Ureter (tissue), 1 donor: ENCODE measurements at regions not wholly inside any gene's neighbourhood (a gene's known extent, or its start where the extent isn't known, plus 50 kb on each side); places are given as distances from the start of the nearest gene placed in this dataset.
"Not testable (repeated sequence)": the region's sequence is repeated elsewhere in the genome, so short reads cannot be mapped to it uniquely, and the experiment has no call there.

Source experiments
- DNase-seq: peaks from one replicate; pipeline ENCODE4 v3.0.0-alpha.2; 2020; ENCODE audit warnings: low spot score
- donor health status: DM: yes; HTN: yes; CAD: no.

DNA sequence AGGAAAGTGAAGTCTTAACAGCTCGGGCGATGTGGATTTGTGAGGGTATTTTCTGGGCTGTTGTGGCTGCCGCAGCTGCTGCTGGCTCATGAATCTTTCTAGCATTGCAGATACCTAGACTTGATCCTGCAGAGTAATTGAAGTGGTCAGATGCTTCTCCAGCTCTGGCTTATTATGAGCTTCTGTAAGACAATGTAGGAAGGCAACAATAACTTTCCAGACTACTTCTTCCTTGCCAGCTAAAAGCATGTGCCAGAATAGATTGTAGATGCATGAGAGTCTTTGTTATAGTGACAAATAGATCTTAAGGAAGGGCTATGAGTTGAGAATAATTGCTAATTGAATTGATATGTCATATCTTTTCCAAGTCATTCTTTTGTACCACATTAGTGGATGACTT is 461.4 kb upstream of the POT1 start:
- no peak for DNase-seq

DNA sequence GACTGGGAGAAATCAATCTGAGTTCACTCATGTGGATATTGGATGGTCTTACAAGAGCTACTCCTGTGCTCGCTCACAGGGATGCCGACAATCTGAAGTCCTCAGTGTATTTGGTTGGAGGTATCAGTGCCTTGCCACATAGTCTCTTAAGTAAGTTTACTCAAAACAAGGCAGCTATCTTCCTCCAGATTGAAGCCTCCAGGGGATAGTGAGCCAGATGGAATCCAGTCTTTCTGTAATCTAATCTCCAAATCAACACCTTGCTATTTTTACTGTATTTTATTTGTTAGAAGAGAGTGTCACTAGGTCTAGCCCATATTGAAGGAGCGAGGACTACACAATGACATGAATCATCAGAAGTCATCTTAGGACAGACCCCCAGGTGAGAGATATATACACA is 456.6 kb upstream of the POT1 start:
- DNase-seq = no peak

DNA sequence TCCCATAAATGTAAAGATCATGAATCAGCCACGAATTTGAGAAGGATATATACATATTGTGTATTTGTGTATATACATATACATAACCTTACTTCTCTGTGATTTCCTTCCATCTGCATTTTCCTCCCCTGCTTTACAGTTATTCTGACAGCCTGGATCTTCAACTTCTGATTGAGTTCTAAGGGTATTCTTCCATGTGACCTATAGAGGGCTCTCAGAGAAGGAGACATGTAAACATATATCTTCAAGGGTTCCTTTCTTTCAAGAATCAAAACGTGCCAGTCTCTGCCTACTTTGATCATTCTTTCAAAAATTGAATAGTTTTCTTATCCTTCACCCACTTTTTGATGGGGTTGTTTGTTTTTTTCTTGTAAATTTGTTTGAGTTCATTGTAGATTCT is 453.7 kb upstream of the POT1 start:
- no peak for DNase-seq

DNA sequence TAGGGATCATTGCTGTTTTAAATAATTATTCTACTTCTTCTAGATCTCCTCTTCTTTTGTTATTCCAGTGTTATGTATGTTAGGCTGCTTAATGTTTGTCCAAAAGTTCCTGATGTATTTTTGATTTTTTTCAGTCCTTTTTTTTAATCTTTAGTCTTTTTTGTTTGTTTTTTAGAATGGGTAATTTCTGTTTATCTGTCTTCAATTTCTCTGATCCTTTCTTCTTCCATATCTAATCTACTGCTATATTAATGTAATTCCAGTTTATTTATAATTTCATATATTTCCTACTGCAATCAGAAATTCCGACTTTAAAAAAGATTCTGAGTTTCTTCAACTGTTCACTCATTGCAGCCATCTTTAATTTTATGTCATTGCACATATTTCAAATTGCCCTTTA is 452.8 kb upstream of the POT1 start:
- DNase-seq = no peak

DNA sequence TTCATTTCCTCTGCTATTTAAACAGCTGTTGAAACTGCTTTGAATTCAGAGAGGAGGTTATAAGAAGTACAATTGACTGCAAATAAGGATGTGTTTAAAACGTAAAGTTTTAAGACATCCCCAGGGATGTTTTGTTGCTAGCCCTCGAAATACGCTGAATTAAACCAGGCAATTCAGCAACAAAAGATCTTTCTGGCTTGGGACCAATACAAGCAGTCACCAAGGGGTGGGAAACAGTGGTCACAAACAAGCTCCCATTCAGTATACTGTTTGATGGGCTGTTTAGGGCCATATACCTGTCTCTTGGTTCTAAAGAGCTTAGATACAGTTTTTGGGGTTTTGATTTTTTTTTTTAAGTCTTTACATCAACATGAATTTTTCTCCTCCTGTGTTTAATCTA is 446.3 kb upstream of the POT1 start:
- DNase-seq = no peak

DNA sequence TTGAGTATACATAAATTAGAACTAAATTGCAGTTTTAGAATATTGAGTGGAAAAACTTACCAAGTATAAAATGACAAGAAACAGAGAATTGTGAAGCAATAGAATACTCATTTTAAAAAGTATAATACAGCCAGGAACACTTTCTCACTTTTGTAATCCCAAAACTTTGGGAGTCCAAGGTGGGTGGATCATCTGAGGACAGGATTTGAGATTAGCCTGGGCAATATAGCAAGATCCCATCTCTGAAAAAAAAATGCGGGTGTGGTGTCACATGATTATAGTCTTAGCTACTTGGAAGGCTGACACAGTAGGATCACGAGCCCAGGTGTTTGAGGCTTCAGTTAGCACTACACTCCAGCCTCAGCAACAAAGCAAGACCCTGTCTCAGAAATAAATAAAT is 440.9 kb upstream of the POT1 start:
- DNase-seq = no peak

DNA sequence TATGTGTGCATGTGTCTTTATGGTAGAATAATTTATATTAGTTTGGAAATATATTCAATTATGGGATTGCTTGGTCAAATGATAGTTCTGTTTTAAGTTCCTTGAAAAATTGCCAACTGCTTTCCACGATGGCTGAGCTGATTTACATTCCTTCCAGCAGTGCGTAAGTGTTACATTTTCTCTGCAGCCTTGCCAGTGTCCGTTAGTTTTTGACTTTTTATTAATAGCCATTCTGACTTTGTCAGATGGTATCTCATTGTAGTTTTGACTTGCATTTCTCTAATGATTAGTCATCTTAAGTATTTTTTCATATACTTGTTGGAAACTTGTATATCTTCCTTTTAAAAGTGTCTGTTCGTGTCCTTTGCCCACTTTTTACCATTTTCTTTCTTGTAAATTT is 434.2 kb upstream of the POT1 start:
- no peak for DNase-seq

DNA sequence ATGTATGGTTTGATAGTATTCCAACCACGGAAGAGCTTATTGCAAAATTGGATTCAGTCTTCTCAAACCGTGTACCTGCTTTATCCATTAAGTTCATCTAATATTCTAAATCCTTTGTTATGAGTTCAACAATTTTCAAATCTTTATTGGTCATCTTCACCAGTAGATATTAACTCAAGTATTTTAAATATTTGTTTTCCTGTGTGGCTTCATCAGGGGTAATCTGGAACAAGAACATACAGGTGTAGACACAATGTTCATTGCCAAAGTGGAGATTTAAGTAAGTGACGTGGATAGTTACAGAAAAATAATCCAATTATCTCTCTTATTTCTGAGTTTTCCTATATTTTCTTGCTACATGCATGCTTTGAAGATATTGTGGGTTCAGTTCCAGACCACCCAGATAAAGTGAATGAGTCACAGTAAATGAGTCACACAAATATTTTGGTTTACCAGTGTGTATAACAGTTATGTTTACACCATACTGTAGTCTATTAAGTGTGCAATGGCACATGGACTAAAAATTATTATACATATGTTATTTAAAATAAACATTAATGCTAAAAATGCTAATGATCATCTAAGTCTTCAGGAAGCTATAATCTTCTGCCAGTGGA is 429.0 kb upstream of the POT1 start:
- no peak for DNase-seq

DNA sequence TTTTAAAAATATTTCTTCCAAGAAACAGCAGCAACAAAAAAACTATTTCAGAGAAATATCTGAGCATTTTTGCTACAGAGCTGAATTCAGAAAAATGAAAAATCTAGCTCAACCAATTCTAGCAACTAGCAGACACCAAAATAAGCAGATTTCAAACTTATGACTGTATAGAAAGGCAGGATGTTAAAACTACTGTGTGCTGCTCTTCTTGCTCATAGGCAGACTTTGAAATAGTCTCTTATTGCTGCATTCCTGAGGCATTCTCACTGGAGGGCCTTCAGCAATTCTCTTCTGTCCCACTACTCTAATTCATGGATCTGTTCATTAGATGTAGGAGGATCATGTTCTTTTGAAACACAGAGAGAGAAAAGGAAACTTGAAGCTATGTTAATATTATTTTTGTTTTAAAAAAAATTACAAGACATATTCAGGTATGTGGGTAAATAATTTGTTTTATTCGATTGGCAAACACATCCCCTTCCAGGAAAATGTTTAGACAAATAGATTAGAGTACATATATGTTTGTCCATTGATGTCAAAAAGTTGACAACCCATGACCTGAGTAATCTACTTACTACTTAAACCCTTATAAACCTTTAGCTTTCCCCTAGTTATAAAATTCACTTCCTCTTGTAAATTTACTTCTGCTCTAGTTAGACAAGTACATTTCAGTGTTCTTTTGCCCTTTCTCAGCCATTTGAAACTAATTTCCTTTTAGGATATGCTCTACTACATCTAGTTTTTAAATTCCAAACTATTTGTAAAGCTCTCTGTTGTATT is 428.2 kb upstream of the POT1 start:
- no peak for DNase-seq

DNA sequence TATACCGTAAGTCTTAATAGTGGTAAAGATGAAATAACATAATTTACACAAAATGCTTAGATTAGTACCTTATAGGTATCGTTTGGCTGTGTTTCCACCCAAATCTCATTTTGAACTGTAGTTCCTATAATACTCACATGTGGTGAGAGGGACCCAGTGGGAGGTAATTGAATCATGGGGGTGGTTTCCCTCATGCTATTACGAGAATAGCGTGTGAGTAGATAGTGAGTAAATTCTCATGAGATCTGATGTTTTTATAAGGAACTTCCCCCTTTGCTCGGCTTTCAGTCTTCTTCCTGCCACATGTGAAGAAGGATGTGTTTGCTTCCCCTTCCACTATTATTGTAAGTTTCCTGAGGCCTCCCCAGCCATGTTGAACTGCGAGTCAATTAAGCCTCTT is 426.3 kb upstream of the POT1 start:
- no peak for DNase-seq

DNA sequence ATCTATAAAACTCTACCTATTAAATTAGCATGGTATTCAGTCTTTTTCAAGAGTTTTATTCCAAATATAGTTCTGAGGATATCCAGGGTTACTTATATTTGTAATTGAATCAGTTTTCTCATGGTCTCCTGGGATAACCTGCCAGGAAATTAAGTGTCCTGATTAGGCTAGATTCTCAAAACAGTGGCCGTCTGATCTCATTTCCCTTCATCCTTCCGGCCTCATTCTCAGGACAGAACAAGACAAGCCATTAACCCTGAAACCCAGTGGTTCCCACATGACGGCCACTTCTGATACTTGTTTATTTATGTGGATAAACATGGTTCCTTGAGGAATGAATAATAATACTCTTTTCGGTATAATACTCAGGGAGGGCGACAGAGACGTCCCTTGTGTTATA is 417.6 kb upstream of the POT1 start:
- DNase-seq = no peak

DNA sequence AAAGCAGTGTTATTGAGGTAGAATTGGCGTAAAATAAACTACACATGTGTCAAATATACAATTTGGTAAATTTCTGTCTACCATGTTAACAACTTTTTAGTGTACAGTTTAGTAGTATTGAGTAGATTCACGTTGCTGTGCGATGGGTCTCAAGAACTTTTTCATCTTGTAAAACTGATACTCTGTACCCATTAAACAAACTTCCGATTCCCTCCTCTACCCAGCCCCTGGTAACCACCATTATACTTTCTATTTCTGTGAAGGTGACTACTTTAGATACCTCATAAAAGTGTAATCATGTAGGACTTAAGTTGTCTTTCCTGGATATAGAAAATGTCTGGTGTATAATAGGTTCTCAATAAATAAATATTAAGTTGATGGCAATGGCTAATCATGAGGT is 408.5 kb upstream of the POT1 start:
- DNase-seq = no peak

DNA sequence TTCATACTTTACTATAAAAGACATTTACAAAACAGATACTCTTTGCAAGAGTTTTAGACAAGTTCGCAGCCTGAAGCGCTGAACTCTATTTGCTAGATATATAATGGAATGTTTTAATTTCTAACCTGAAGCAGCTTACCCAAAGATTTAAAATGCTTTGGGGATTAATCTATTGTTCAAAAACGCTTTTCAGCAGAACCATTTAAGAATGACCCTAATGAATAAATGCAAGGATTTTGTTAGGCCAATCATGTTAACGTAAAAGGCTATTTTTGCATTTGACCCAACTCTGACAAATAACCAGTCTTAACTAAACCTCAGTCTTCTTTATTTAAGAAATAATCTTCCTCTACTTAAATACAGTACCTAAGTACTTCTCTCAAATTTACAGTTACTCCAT is 406.7 kb upstream of the POT1 start:
- no peak for DNase-seq

DNA sequence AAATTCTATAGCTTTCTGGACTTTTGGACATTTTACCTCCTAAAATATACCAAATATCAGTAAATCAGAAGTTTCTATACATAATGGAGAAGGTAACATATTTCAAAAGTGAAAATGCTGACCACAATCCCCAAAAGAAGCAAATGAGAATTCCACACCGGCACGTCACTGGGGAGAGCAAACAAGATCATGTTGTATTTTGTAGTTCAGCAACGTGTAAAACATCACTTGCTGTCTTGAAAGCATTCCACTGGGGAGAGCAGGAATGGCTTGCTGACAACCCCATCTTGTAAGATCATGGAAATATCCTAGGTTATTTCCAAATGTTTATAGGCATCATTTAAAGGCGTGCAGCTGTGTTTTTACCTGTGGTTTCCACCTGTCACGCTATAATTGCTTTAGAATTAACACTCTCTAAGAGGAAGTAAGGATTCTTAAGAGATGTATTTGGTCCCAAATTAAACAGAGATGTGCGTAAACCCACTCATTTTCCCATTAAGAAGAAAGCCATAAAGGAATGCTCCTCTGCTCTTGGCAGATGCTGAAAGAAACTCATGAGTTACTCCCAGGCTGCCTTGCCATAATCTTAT is 397.1 kb upstream of the POT1 start:
- no peak for DNase-seq

DNA sequence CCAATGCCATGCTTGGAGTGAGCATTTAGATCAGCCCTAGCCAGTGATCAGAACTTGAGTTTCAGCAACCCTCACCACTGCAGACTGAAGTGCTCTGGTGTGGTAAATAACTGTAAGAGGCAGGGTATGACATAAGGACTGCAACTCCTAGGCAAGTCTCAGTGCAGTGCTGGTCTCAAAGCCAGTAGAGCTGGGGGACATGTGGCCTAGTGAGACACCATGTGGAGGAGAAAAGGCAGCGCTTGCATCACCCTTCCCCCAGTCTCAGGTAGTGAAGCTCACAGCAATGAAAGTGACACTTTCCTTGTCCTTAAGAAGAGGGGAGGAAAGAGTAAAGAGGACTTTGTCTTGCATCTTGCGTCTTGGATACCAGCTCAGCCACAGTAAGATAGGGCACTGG is 386.8 kb upstream of the POT1 start:
- no peak for DNase-seq

DNA sequence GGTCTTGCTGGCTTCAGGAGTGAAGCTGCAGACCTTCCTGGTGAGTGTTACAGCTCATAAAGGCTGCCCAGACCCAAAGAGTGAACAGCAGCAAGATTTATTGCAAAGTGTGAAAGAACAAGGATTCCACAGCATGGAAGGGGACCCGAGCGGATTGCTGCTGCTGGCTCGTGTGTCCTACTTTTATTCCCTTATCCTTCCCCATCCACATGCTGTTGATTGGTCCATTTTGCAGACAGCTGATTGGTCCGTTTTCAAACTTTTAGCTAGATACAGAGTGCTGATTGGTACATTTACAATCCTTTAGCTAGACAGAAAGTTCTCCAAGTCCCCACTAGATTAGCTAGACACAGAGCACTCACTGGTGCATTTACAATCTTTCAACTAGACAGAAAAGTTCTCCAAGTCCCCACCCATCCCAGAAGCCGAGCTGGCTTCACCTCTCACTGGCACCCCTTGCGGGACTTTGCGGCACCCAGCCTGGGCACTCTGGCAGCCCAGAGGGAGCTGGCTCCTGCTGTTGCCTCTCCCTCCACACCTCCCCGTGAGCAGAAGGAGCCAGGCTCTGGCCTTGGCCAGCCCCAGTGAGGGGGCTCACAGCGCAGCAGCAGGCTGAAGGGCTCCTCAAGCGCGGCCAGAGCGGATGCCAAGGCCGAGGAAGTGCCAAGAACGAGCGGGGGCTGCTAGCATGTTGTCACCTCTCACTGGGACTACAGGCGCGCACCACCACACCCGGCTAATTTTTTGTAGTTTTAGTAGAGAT is 369.6 kb upstream of the POT1 start:
- no peak for DNase-seq

DNA sequence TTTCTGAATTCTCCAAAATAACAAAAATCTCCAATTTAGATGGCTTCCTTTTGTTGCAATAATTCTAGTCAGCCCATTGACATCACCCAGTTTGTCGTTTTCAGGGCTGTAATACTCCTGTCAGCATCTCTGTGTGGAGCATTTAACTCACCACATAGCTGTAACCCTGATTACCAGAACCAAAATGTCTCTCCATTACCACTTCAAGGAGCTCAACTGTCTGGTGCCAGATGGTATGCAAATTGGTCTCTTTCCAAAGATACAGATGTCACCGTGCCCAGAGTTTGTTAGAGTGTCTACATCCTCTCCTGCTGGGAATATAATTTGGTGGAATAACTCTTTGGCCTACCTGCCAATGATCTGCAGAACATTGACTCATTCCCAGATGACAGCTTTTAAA is 350.3 kb upstream of the POT1 start:
- no peak for DNase-seq

DNA sequence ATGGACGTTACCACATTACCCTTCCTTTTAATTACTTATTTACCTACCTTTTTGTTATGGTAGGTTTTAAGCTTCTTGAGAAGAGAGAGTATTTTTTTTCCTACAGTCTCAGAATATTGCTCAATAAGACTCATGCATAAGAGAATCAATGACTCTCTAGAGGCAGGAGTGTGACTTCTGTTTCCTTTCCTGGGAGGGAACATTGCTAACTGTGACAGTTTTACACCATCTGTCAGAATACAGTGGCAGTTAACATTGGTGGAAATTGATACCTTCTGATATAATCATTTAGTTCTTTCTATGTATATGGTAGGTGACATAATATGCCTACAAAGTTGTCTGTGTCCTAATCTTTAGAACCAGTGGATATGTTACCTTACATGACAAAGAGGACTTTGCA is 348.7 kb upstream of the POT1 start:
- DNase-seq = no peak

DNA sequence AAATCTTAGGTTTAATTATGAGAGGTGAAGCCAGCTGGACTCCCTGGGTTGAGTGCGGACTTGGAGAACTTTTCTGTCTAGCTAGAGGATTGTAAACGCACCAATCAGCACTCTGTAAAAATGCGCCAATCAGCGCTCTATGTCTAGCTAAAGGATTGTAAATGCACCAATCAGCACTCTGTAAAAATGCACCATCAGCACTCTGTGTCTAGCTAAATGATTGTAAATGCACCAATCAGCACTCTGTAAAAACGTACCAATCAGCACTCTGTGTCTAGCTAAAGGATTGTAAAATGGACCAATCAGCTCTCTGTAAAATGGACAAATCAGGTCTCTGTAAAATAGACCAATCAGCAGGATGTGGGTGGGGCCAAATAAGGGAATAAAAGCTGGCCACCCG is 345.1 kb upstream of the POT1 start:
- not testable (repeated sequence) for DNase-seq

DNA sequence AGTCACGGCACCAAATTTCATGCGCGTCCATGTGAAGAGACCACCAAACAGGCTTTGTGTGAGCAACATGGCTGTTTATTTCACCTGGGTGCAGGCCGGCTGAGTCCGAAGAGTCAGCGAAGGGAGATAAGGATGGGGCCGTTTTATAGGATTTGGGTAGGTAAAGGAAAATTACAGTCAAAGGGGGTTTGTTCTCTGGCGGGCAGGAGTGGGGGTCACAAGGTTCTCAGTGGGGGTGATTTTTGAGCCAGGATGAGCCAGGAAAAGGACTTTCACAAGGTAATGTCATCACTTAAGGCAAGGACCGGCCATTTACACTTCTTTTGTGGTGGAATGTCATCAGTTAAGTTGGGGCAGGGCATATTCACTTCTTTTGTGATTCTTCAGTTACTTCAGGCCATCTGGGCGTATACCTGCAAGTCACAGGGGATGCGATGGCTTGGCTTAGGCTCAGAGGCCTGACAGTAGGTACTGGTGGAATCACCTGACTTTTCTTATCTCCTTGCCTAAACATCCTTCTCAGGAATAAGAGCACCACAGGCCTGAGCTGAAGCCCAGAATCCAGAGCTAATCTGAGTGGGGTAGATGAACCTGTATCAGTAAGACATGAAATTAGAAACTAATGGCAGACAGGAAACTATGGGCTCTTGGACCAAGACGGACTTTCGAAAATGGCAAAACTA is 334.7 kb upstream of the POT1 start:
- DNase-seq = not testable (repeated sequence)

DNA sequence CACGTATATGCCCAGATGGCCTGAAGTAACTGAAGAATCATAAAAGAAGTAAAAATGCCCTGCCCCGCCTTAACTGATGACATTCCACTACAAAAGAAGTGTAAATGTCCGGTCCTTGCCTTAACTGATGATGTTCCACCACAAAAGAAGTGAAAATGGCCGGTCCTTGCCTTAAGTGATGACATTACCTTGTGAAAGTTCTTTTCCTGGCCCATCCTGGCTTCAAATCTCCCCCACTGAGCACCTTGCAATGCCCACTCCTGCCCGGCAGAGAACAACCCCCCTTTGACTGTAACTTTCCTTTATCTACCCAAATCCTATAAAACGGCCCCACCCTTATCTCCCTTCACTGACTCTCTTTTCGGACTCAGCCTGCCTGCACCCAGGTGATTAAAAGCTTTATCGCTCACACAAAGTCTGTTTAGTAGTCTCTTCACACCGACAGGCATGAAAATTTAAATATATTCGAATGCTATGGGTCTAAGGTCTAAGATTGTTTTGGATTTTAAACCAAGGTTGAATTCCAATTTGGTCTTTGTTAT is 329.3 kb upstream of the POT1 start:
- not testable (repeated sequence) for DNase-seq

DNA sequence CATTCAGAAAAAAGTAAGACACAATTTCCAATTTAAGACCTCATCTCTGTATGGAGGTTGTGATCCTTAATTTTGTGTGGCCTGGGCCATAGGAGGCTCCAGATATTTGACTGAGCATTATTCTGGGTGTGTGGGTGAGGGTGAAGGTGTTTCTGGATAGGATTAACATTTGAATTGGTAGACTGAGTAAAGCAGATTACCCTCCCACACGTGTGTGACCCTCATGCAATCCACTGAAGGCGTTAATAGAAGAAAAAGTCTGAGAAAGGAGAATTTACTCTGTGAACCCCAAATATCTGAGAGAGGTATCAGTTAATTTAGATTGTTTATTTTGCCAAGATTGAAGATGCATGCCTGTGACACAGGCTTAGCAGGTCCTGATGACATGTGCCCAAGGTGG is 328.0 kb upstream of the POT1 start:
- no peak for DNase-seq
